Type B pancreatic cell (in vitro differentiated cells): ENCODE measurements at regions not wholly inside any gene's neighbourhood (a gene's known extent, or its start where the extent isn't known, plus 50 kb on each side); places are given as distances from the start of the nearest gene placed in this dataset.

ENCODE experiments used
- DNase-seq: peaks from one replicate; pipeline ENCODE4 v3.0.0; 2021; ENCODE audit warnings: mixed read lengths; ENCODE audit not compliant: unreplicated experiment; ENCODE audit errors: extremely low spot score
- H3K27ac Mint-ChIP-seq: 2 replicates; pipeline ENCODE4 v1.8.0; 2021; ENCODE audit warnings: mild to moderate bottlenecking, mixed read lengths
- H3K27me3 Mint-ChIP-seq: 2 replicates; pipeline ENCODE4 v1.8.0; 2021; ENCODE audit warnings: mixed read lengths
- H3K36me3 Mint-ChIP-seq: 2 replicates; pipeline ENCODE4 v1.8.0; 2021; ENCODE audit warnings: mixed read lengths
- H3K4me1 Mint-ChIP-seq: one replicate; pipeline ENCODE4 v1.8.0; 2021; ENCODE audit warnings: mixed read lengths; ENCODE audit not compliant: unreplicated experiment
- H3K4me3 Mint-ChIP-seq: 2 replicates; pipeline ENCODE4 v1.8.0; 2021; ENCODE audit warnings: mild to moderate bottlenecking, mixed read lengths
- H3K9me3 Mint-ChIP-seq: 2 replicates; pipeline ENCODE4 v1.8.0; 2021; ENCODE audit warnings: mixed read lengths
- CTCF ChIP-seq: fragments of 200-600 bp; sonication (generic); conservative IDR thresholded peaks from 2 replicates; pipeline ENCODE4 v1.5.0; 2021; ENCODE audit warnings: antibody characterized with exemption, mild to moderate bottlenecking

- no peaks in the 10 kb centered on the region for H3K27me3 Mint-ChIP-seq
- H3K27ac Mint-ChIP-seq = no peak overlapping the region
- no peaks in the 10 kb centered on the region for H3K9me3 Mint-ChIP-seq
- no peaks in the 10 kb centered on the region for H3K4me1 Mint-ChIP-seq
- no peaks in the 10 kb centered on the region for H3K36me3 Mint-ChIP-seq
- no peak for TF ChIP-seq CTCF
- H3K4me3 Mint-ChIP-seq = no peak overlapping the region
- no peak for DNase-seq
These were observed 1377.6 kb upstream of the PIK3C3 start for GRCh38 chr18:40577239-40577980.

GRCh38 chr18:40576507-40577115, 1378.4 kb upstream of the PIK3C3 start:
- H3K36me3 Mint-ChIP-seq = no peaks in the 10 kb centered on the region

GRCh38 chr18:40570615-40571014, 1384.4 kb upstream of the PIK3C3 start:
- H3K9me3 Mint-ChIP-seq = no peaks in the 10 kb centered on the region
- no peak overlapping the region for H3K27ac Mint-ChIP-seq
- no peaks in the 10 kb centered on the region for H3K4me1 Mint-ChIP-seq
- no peaks in the 10 kb centered on the region for H3K27me3 Mint-ChIP-seq
- H3K36me3 Mint-ChIP-seq = no peaks in the 10 kb centered on the region
- DNase-seq = no peak
- no peak overlapping the region for H3K4me3 Mint-ChIP-seq
- no peak for TF ChIP-seq CTCF

More at GRCh38 chr18:40576507-40577115, 1378.4 kb upstream of the PIK3C3 start:
- no peaks in the 10 kb centered on the region for H3K27me3 Mint-ChIP-seq
- no peaks in the 10 kb centered on the region for H3K9me3 Mint-ChIP-seq
- DNase-seq = no peak
- H3K27ac Mint-ChIP-seq = no peak overlapping the region
- H3K4me1 Mint-ChIP-seq = no peaks in the 10 kb centered on the region
- TF ChIP-seq CTCF = no peak
- no peak overlapping the region for H3K4me3 Mint-ChIP-seq

- Mint-ChIP-seq H3K4me3 (no peak overlapping the region), H3K9me3 (no peaks in the 10 kb centered on the region), H3K36me3 (no peaks in the 10 kb centered on the region), H3K27me3 (no peaks in the 10 kb centered on the region), H3K4me1 (no peaks in the 10 kb centered on the region), H3K27ac (no peak overlapping the region)
- no peak for DNase-seq
- TF ChIP-seq CTCF = no peak
These were observed 1385.4 kb upstream of the PIK3C3 start for GRCh38 chr18:40569605-40570004.

GRCh38 chr18:40566510-40566844, 1388.6 kb upstream of the PIK3C3 start:
- TF ChIP-seq CTCF = no peak
- no peak for DNase-seq
- no peaks in the 10 kb centered on the region for H3K4me1 Mint-ChIP-seq
- H3K36me3 Mint-ChIP-seq = no peaks in the 10 kb centered on the region
- no peaks in the 10 kb centered on the region for H3K27me3 Mint-ChIP-seq
- H3K27ac Mint-ChIP-seq = no peak overlapping the region
- H3K4me3 Mint-ChIP-seq = no peak overlapping the region
- no peaks in the 10 kb centered on the region for H3K9me3 Mint-ChIP-seq
